ENCODE measurements at regions not wholly inside any gene's neighbourhood (a gene's known extent, or its start where the extent isn't known, plus 50 kb on each side); places are given as distances from the start of the nearest gene placed in this dataset.

DNA sequence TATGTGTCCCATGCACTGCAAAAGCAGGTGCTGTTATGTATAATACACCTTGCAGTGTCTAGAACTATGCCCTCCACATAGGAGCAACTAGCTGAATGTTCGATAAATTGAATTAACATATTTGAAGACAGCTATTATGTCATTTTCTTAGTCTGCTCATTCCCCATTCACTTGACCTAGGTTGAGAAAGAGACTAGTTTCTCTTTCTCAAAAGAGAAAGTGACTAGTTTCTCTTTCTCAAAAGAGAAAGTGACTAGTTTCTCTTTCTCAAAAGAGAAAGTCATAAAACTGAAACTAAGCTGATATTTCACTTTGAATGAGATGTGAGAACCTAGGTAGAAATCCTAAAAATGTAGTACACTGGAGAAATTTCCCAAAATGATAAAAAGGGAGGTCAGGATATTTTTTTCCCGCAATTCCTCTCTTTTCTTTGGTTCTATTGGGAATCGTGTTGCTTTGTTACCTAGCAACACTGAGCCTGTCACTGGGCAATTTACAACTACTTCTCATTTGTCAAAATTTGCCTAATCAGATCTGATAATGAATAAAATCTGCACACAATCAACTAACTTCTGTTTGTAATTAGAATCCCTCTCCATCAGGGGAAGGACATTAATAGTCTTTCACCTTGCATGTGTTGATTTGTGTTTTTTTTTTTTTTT, 132.0 kb upstream of the GRIA1 start:
- no peak overlapping the region for H3K4me3 ChIP-seq
- no peak overlapping the region for H3K27ac ChIP-seq
- no peak for DNase-seq (ENCODE audit: low spot score in 2 of 2)
- WGBS, result 64% methylated on average over 3 of the region's 3 CpGs
- no peaks in the 10 kb centered on the region for H3K27me3 ChIP-seq
- no peaks in the 10 kb centered on the region for H3K4me1 ChIP-seq
- no peaks in the 10 kb centered on the region for H3K36me3 ChIP-seq
- TF ChIP-seq, protein P1, sequence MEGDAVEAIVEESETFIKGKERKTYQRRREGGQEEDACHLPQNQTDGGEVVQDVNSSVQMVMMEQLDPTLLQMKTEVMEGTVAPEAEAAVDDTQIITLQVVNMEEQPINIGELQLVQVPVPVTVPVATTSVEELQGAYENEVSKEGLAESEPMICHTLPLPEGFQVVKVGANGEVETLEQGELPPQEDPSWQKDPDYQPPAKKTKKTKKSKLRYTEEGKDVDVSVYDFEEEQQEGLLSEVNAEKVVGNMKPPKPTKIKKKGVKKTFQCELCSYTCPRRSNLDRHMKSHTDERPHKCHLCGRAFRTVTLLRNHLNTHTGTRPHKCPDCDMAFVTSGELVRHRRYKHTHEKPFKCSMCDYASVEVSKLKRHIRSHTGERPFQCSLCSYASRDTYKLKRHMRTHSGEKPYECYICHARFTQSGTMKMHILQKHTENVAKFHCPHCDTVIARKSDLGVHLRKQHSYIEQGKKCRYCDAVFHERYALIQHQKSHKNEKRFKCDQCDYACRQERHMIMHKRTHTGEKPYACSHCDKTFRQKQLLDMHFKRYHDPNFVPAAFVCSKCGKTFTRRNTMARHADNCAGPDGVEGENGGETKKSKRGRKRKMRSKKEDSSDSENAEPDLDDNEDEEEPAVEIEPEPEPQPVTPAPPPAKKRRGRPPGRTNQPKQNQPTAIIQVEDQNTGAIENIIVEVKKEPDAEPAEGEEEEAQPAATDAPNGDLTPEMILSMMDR (IDR thresholded peaks at IDR 0.05), result no peak
- TF ChIP-seq POLR2A (IDR thresholded peaks at IDR 0.05), result no peak
- no peak for TF ChIP-seq EP300 (IDR thresholded peaks at IDR 0.05)
- H3K9me3 ChIP-seq, result no peaks in the 10 kb centered on the region

DNA sequence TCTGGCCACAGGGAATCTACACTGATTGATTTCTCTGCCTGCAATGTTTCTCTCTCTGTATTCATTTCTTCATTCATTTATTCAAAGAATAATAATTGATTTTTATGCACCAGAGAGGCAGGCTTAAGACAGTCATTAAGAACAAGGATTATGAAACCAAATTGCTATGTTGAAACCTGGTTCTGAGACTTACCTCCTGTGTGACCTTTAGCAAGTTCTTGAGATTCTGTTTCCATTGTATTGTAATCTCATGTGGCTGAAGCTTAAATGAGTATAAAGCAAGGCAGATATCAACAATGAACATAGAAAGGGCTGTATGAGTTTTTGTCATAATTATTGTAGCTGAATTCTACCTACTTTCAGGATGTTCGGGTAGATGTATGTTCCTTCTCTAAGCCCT, 129.6 kb upstream of the GRIA1 start:
- TF ChIP-seq, protein P1 (IDR thresholded peaks at IDR 0.05), result no peak
- TF ChIP-seq EP300 (IDR thresholded peaks at IDR 0.05) (no peak), POLR2AphosphoS5 (IDR thresholded peaks at IDR 0.05) (no peak), POLR2A (IDR thresholded peaks at IDR 0.05) (no peak)
- no peaks in the 10 kb centered on the region for H3K9me3 ChIP-seq
- no peaks in the 10 kb centered on the region for H3K4me1 ChIP-seq
- H3K27ac ChIP-seq, result no peak overlapping the region
- DNase-seq (ENCODE audit: low spot score in 2 of 2), result no peak
- H3K27me3 ChIP-seq, result no peaks in the 10 kb centered on the region
- H3K36me3 ChIP-seq, result no peaks in the 10 kb centered on the region
- 96% methylated on average over 1 of the region's 1 CpG for WGBS
- no peak overlapping the region for H3K4me3 ChIP-seq

DNA sequence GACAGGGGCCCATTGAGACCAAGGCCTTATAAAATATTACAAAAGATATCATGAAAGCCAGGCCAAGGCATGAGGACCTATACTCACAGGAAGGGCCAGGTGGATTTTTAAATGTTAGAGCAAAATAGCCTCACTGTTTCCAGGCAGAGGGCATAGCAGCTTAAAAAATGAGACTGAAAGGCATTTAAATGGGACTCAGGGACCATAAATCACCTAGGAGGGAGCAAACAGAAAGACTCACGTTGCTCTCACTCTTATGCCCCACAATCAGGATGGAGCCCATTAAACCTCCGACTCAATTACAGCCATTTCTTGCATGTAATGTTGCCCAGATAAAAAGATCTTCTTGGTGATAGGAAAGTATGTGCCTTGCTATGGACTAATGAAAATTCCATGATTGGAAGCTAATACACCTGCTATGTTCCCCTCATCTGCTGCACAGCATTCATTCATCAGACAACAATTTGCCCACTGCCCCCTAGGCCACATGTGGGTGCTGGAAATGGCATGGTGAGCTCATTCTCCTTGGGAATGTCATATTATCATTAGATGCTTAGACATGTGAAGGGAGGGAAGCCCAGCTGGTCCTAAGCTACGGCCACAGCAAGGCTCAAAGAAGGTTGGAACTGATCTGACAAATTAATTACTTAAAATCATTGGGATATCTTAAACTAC, 128.6 kb upstream of the GRIA1 start:
- Histone ChIP-seq H3K36me3 (no peaks in the 10 kb centered on the region), H3K4me1 (no peaks in the 10 kb centered on the region), H3K4me3 (no peak overlapping the region), H3K9me3 (no peaks in the 10 kb centered on the region), H3K27me3 (no peaks in the 10 kb centered on the region), H3K27ac (no peak overlapping the region)
- TF ChIP-seq, protein P1 (IDR thresholded peaks at IDR 0.05), result no peak
- TF ChIP-seq EP300 (IDR thresholded peaks at IDR 0.05), result no peak
- TF ChIP-seq POLR2A (IDR thresholded peaks at IDR 0.05), result no peak
- TF ChIP-seq POLR2AphosphoS5 (IDR thresholded peaks at IDR 0.05), result no peak
- no peak for DNase-seq (ENCODE audit: low spot score in 2 of 2)
- 65% methylated on average over 3 of the region's 3 CpGs for WGBS

DNA sequence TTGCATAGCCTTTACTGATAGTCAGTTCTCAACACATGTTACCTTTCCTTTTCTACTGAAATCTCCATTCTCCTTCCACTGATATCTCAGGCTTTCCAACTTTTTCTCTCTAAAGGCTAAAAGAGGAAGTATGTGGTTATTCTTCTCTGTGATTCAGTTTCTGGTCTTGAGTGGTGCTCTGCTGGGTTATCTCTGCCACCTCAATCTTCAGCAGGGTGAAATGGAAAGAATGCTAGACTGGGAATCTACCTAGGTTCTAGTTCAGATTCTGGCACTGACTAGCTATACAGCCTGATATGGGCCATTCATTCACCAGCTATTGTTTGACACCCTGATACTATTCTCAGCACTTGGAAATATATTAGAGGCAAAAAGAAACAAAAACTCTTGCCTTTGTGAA, 124.9 kb upstream of the GRIA1 start:
- H3K27me3 ChIP-seq, result no peaks in the 10 kb centered on the region
- H3K4me1 ChIP-seq, result no peaks in the 10 kb centered on the region
- H3K9me3 ChIP-seq, result no peaks in the 10 kb centered on the region
- TF ChIP-seq EP300 (IDR thresholded peaks at IDR 0.05) (no peak), POLR2AphosphoS5 (IDR thresholded peaks at IDR 0.05) (no peak), POLR2A (IDR thresholded peaks at IDR 0.05) (no peak)
- TF ChIP-seq, protein P1 (IDR thresholded peaks at IDR 0.05), result no peak
- DNase-seq (ENCODE audit: low spot score in 2 of 2), result no peak
- no peaks in the 10 kb centered on the region for H3K36me3 ChIP-seq
- no peak overlapping the region for H3K27ac ChIP-seq
- H3K4me3 ChIP-seq, result no peak overlapping the region

DNA sequence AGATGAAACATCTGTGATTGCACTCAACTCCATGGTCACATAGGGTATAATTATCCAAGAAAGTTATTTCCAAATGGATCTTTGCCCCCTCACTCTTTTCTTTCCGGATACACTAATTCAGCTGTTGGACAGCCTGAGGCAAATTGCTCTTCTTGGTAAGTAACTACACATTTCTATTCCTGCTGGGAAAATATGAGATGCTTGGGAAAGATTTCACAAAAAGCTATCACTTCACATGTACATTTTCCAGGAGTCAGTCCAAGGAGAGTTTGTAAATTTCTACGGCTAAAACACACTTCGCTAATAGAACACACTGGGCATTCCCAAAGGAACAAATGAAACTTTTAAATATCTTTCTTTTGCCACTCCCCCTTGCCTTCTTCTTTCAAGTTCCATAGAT, 123.0 kb upstream of the GRIA1 start:
- Histone ChIP-seq H3K27me3 (no peaks in the 10 kb centered on the region), H3K27ac (no peak overlapping the region), H3K4me3 (no peak overlapping the region), H3K4me1 (no peaks in the 10 kb centered on the region), H3K9me3 (no peaks in the 10 kb centered on the region), H3K36me3 (no peaks in the 10 kb centered on the region)
- TF ChIP-seq, protein P1 (IDR thresholded peaks at IDR 0.05), result no peak
- TF ChIP-seq POLR2AphosphoS5 (IDR thresholded peaks at IDR 0.05), result no peak
- TF ChIP-seq EP300 (IDR thresholded peaks at IDR 0.05), result no peak
- TF ChIP-seq POLR2A (IDR thresholded peaks at IDR 0.05), result no peak
- DNase-seq (ENCODE audit: low spot score in 2 of 2), result no peak
- 53% methylated on average over 3 of the region's 3 CpGs for WGBS
